GM23338 (cell line): ENCODE measurements at regions not wholly inside any gene's neighbourhood (a gene's known extent, or its start where the extent isn't known, plus 50 kb on each side); places are given as distances from the start of the nearest gene placed in this dataset.

Experiments
- ATAC-seq: fragments of 200-7000 bp; cut with Tn5 transposase; 3 replicates; pipeline ENCODE4 v1.9.1; 2020
- DNase-seq: peaks from one replicate; pipeline ENCODE4 v3.0.0-alpha.2; 2015; ENCODE audit warnings: low spot score
- H2AFZ ChIP-seq: fragments of 200-600 bp; sonication (generic); 2 replicates; pipeline ENCODE4 v1.8.0; 2016; ENCODE audit warnings: antibody characterized with exemption, mild to moderate bottlenecking, moderate library complexity
- H3F3A ChIP-seq: fragments of 200-600 bp; sonication (generic); replicated peaks from 2 replicates; pipeline ENCODE4 v1.8.0; 2017; ENCODE audit warnings: antibody characterized with exemption, mixed run types, low read depth
- H3K27ac ChIP-seq: fragments of 200-600 bp; sonication (generic); 2 replicates; pipeline ENCODE4 v1.6.1; 2016; ENCODE audit warnings: low read depth
- H3K27me3 ChIP-seq: fragments of 200-600 bp; sonication (generic); 2 replicates; pipeline ENCODE4 v1.8.0; 2016; ENCODE audit warnings: mild to moderate bottlenecking, mixed run types, moderate library complexity; ENCODE audit not compliant: insufficient read depth
- H3K36me3 ChIP-seq: fragments of 200-600 bp; sonication (generic); 2 replicates; pipeline ENCODE4 v1.8.0; 2016; ENCODE audit warnings: mild to moderate bottlenecking; ENCODE audit not compliant: insufficient read depth
- H3K4me1 ChIP-seq: fragments of 200-600 bp; sonication (generic); 2 replicates; pipeline ENCODE4 v1.8.0; 2016; ENCODE audit warnings: mild to moderate bottlenecking, moderate library complexity; ENCODE audit not compliant: insufficient read depth
- H3K4me2 ChIP-seq: fragments of 200-600 bp; sonication (generic); 2 replicates; pipeline ENCODE4 v1.7.1; 2017; ENCODE audit warnings: mixed run types
- H3K4me3 ChIP-seq: fragments of 200-600 bp; sonication (generic); 2 replicates; pipeline ENCODE4 v1.6.1; 2016; ENCODE audit warnings: mixed run types
- H3K79me2 ChIP-seq: fragments of 200-600 bp; sonication (generic); replicated peaks from 2 replicates; pipeline ENCODE4 v1.8.0; 2017; ENCODE audit warnings: mild to moderate bottlenecking; ENCODE audit not compliant: insufficient read depth
- H3K9me2 ChIP-seq: fragments of 200-600 bp; sonication (generic); 2 replicates; pipeline ENCODE4 v1.8.0; 2017; ENCODE audit not compliant: insufficient read depth
- H4K20me1 ChIP-seq: fragments of 200-600 bp; sonication (generic); replicated peaks from 2 replicates; pipeline ENCODE4 v1.8.0; 2017; ENCODE audit warnings: mild to moderate bottlenecking; ENCODE audit not compliant: insufficient read depth
- H3K27ac Mint-ChIP-seq: 2 replicates; pipeline ENCODE4 v1.8.0; 2020; ENCODE audit warnings: inconsistent platforms, mild to moderate bottlenecking, moderate library complexity, mixed read lengths
- H3K27me3 Mint-ChIP-seq: 3 replicates; pipeline ENCODE4 v1.8.0; 2022; ENCODE audit warnings: low read depth, mild to moderate bottlenecking, moderate library complexity, mixed read lengths, inconsistent platforms; ENCODE audit not compliant: insufficient read depth, poor library complexity
- H3K36me3 Mint-ChIP-seq: 3 replicates; pipeline ENCODE4 v1.8.0; 2021; ENCODE audit warnings: low read depth, mild to moderate bottlenecking, inconsistent platforms, moderate library complexity, mixed read lengths
- H3K4me1 Mint-ChIP-seq: 3 replicates; pipeline ENCODE4 v1.8.0; 2020; ENCODE audit warnings: mild to moderate bottlenecking, inconsistent platforms, mixed read lengths
- H3K4me3 Mint-ChIP-seq: 3 replicates; pipeline ENCODE4 v1.8.0; 2021; ENCODE audit warnings: moderate library complexity, mild to moderate bottlenecking, inconsistent platforms, mixed read lengths
- H3K9me3 Mint-ChIP-seq: 3 replicates; pipeline ENCODE4 v1.8.0; 2020; ENCODE audit warnings: moderate library complexity, mild to moderate bottlenecking, inconsistent platforms, mixed read lengths
- CREB1 ChIP-seq: fragments of 250-450 bp; sonication (Bioruptor Pico); IDR thresholded peaks from 2 replicates; pipeline ENCODE4 v1.5.0; 2020; ENCODE audit warnings: low read depth, mild to moderate bottlenecking, moderate library complexity
- CTCF ChIP-seq, 2 experiments: fragments of 200-600 bp in 1 of 2; sonication (generic) in 1 of 2; conservative IDR thresholded peaks; 2 replicates each; pipeline versions ENCODE4 v1.5.1 to v1.6.1; 2016 to 2017; ENCODE audit warnings: antibody characterized with exemption in 2 of 2, low read depth in 2 of 2, mild to moderate bottlenecking in 2 of 2, moderate library complexity in 1 of 2
- ETS1 ChIP-seq: IDR thresholded peaks from 2 replicates; pipeline ENCODE4 v1.6.1; 2016; ENCODE audit warnings: antibody characterized with exemption
- EZH2 ChIP-seq: fragments of 200-600 bp; sonication (generic); IDR thresholded peaks from one replicate; pipeline ENCODE4 v1.8.0; 2017; ENCODE audit warnings: antibody characterized with exemption, mild to moderate bottlenecking, low read depth; ENCODE audit not compliant: unreplicated experiment
- EZH2phosphoT487 ChIP-seq: fragments of 200-600 bp; sonication (generic); IDR thresholded peaks from one replicate; pipeline ENCODE4 v1.8.1; 2018; ENCODE audit warnings: antibody characterized with exemption; ENCODE audit not compliant: unreplicated experiment
- NANOG ChIP-seq: IDR thresholded peaks from 2 replicates; pipeline ENCODE4 v1.6.1; 2016; ENCODE audit warnings: antibody characterized with exemption, borderline replicate concordance
- POLR2AphosphoS5 ChIP-seq: IDR thresholded peaks from 2 replicates; pipeline ENCODE4 v1.6.1; 2016; ENCODE audit warnings: antibody characterized with exemption, low read depth
- REST ChIP-seq: IDR thresholded peaks from one replicate; pipeline ENCODE4 v1.6.1; 2018; ENCODE audit warnings: antibody characterized with exemption; ENCODE audit not compliant: unreplicated experiment
- STAT1 ChIP-seq: IDR thresholded peaks from one replicate; pipeline ENCODE4 v1.6.1; 2016; ENCODE audit warnings: antibody characterized with exemption; ENCODE audit not compliant: unreplicated experiment
- ZNF331 ChIP-seq: fragments of 250-450 bp; sonication (Bioruptor Pico); IDR thresholded peaks from 2 replicates; pipeline ENCODE4 v1.5.0; 2020; ENCODE audit warnings: low read depth, mild to moderate bottlenecking, moderate library complexity
- TF ChIP-seq, protein P1 (sequence below): fragments of 250-450 bp; sonication (Bioruptor Pico); IDR thresholded peaks from 2 replicates; pipeline ENCODE4 v1.5.0; 2020; ENCODE audit warnings: mild to moderate bottlenecking, moderate library complexity

DNA sequence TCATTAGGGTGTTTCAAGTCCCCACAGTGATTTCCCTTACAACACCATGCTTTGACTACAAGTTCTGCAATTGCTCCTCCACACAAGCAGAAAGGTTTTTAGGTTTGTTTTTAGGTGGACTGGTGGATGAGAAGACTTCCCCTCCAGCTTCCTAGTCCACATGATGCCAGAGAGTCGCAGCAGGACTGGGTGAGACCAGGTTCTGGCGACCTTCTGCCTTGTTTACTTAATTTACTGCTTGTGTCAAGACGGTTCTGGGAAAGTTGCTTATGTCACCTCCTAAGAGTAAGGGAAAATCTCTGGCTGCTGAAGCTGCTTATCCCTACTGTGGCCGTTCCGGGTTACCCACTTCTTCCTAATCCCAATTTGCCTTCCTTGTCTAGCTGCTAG, 76.4 kb downstream of the GLUL start:
- H3K4me3 ChIP-seq = no peak overlapping the region
- H3K9me3 Mint-ChIP-seq = peaks cover 2% of the 10 kb centered on the region; the same call in 1 of the 3 replicates

More for the DNA sequence above, 76.4 kb downstream of the GLUL start:
- Mint-ChIP-seq H3K4me3 (no peak overlapping the region), H3K36me3 (no peaks in the 10 kb centered on the region), H3K27me3 (no peaks in the 10 kb centered on the region), H3K27ac (no peak overlapping the region), H3K4me1 (peaks cover 11% of the 10 kb centered on the region)
- H3K27me3 ChIP-seq = no peaks in the 10 kb centered on the region
- no peaks in the 10 kb centered on the region for H3K4me1 ChIP-seq
- no peaks in the 10 kb centered on the region for H3K79me2 ChIP-seq
- no peaks in the 10 kb centered on the region for H3K36me3 ChIP-seq
- no peak overlapping the region for H3K27ac ChIP-seq
- H2AFZ ChIP-seq = peak overlapping the region; percentile 32; the same call in 1 of the 2 replicates
- DNase-seq (no peak), ATAC-seq (no peak)
- H3K4me2 ChIP-seq = no peak overlapping the region
- H3K9me2 ChIP-seq = peaks cover 11% of the 10 kb centered on the region; the same call in 1 of the 2 replicates
- H3F3A ChIP-seq = no peaks in the 10 kb centered on the region
- no peaks in the 10 kb centered on the region for H4K20me1 ChIP-seq
- TF ChIP-seq CTCF (conservative IDR thresholded peaks at IDR 0.05; ENCODE audit: low read depth in 2 of 2) (no peak), EZH2phosphoT487 (no peak), STAT1 (no peak), EZH2 (no peak), CREB1 (CRISPR knock-in tag) (no peak), ETS1 (no peak), NANOG (no peak), ZNF331 (CRISPR knock-in tag) (no peak), POLR2AphosphoS5 (no peak), REST (no peak)
- TF ChIP-seq, protein P1, sequence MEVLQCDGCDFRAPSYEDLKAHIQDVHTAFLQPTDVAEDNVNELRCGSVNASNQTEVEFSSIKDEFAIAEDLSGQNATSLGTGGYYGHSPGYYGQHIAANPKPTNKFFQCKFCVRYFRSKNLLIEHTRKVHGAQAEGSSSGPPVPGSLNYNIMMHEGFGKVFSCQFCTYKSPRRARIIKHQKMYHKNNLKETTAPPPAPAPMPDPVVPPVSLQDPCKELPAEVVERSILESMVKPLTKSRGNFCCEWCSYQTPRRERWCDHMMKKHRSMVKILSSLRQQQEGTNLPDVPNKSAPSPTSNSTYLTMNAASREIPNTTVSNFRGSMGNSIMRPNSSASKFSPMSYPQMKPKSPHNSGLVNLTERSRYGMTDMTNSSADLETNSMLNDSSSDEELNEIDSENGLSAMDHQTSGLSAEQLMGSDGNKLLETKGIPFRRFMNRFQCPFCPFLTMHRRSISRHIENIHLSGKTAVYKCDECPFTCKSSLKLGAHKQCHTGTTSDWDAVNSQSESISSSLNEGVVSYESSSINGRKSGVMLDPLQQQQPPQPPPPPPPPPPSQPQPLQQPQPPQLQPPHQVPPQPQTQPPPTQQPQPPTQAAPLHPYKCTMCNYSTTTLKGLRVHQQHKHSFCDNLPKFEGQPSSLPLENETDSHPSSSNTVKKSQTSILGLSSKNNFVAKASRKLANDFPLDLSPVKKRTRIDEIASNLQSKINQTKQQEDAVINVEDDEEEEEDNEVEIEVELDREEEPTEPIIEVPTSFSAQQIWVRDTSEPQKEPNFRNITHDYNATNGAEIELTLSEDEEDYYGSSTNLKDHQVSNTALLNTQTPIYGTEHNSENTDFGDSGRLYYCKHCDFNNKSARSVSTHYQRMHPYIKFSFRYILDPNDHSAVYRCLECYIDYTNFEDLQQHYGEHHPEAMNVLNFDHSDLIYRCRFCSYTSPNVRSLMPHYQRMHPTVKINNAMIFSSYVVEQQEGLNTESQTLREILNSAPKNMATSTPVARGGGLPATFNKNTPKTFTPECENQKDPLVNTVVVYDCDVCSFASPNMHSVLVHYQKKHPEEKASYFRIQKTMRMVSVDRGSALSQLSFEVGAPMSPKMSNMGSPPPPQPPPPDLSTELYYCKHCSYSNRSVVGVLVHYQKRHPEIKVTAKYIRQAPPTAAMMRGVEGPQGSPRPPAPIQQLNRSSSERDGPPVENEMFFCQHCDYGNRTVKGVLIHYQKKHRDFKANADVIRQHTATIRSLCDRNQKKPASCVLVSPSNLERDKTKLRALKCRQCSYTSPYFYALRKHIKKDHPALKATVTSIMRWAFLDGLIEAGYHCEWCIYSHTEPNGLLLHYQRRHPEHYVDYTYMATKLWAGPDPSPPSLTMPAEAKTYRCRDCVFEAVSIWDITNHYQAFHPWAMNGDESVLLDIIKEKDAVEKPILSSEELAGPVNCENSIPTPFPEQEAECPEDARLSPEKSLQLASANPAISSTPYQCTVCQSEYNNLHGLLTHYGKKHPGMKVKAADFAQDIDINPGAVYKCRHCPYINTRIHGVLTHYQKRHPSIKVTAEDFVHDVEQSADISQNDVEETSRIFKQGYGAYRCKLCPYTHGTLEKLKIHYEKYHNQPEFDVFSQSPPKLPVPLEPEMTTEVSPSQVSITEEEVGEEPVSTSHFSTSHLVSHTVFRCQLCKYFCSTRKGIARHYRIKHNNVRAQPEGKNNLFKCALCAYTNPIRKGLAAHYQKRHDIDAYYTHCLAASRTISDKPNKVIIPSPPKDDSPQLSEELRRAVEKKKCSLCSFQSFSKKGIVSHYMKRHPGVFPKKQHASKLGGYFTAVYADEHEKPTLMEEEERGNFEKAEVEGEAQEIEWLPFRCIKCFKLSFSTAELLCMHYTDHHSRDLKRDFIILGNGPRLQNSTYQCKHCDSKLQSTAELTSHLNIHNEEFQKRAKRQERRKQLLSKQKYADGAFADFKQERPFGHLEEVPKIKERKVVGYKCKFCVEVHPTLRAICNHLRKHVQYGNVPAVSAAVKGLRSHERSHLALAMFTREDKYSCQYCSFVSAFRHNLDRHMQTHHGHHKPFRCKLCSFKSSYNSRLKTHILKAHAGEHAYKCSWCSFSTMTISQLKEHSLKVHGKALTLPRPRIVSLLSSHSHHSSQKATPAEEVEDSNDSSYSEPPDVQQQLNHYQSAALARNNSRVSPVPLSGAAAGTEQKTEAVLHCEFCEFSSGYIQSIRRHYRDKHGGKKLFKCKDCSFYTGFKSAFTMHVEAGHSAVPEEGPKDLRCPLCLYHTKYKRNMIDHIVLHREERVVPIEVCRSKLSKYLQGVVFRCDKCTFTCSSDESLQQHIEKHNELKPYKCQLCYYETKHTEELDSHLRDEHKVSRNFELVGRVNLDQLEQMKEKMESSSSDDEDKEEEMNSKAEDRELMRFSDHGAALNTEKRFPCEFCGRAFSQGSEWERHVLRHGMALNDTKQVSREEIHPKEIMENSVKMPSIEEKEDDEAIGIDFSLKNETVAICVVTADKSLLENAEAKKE (CRISPR knock-in tag) = no peak
